HepG2 (cell line): ENCODE measurements at regions not wholly inside any gene's neighbourhood (a gene's known extent, or its start where the extent isn't known, plus 50 kb on each side); places are given as distances from the start of the nearest gene placed in this dataset.

Experiments used
- JUND ChIP-seq: sonication (generic); formaldehyde crosslinking; IDR thresholded peaks from 2 replicates; pipeline ENCODE4 v1.8.0; 2022; ENCODE audit warnings: mild to moderate bottlenecking, missing genetic modification reagents
- PBX3 ChIP-seq: sonication (generic); formaldehyde crosslinking; IDR thresholded peaks from 2 replicates; pipeline ENCODE4 v1.8.1; 2023; ENCODE audit warnings: missing genetic modification reagents, inconsistent platforms, borderline replicate concordance
- TOE1 ChIP-seq: sonication (generic); formaldehyde crosslinking; IDR thresholded peaks from 2 replicates; pipeline ENCODE4 v1.4.0; 2020; ENCODE audit warnings: mild to moderate bottlenecking, missing genetic modification reagents
- ZBED4 ChIP-seq: sonication (generic); formaldehyde crosslinking; IDR thresholded peaks from 2 replicates; pipeline ENCODE4 v1.4.0; 2020; ENCODE audit warnings: missing genetic modification reagents, borderline replicate concordance
- ZNF589 ChIP-seq: sonication (generic); formaldehyde crosslinking; conservative IDR thresholded peaks from 2 replicates; pipeline ENCODE4 v1.8.0; 2022; ENCODE audit warnings: mild to moderate bottlenecking, moderate library complexity, missing genetic modification reagents
- ZNF770 ChIP-seq: sonication (generic); formaldehyde crosslinking; IDR thresholded peaks from 2 replicates; pipeline ENCODE4 v1.5.0; 2020; ENCODE audit warnings: mild to moderate bottlenecking, missing genetic modification reagents

GRCh38 chr18:42196651-42197050, 241.6 kb downstream of the PIK3C3 start:
- no peak for TF ChIP-seq ZBED4 (CRISPR knock-in tag)
- no peak for TF ChIP-seq JUND (CRISPR knock-in tag)
- TF ChIP-seq TOE1: no peak
- no peak for TF ChIP-seq PBX3 (CRISPR knock-in tag)
- TF ChIP-seq ZNF770 (CRISPR knock-in tag): no peak
- no peak for TF ChIP-seq ZNF589 (CRISPR knock-in tag)
